K562 (cell line): ENCODE measurements at regions not wholly inside any gene's neighbourhood (a gene's known extent, or its start where the extent isn't known, plus 50 kb on each side); places are given as distances from the start of the nearest gene placed in this dataset.

Experiments used
- CBFB ChIP-seq: sonication (generic); formaldehyde crosslinking; IDR thresholded peaks from 2 replicates; pipeline ENCODE4 v1.4.0; 2020; ENCODE audit warnings: mild to moderate bottlenecking, missing genetic modification reagents
- CHD4 ChIP-seq: fragments of 200-600 bp; sonication (generic); IDR thresholded peaks from 3 replicates; pipeline ENCODE4 v1.6.1; 2012; ENCODE audit warnings: low read depth, mild to moderate bottlenecking, mixed read lengths, low read length, inconsistent platforms; ENCODE audit not compliant: insufficient read depth, insufficient replicate concordance, poor library complexity, severe bottlenecking
- EP300 ChIP-seq: IDR thresholded peaks from 2 replicates; pipeline ENCODE4 v1.6.1; 2012; ENCODE audit warnings: low read length, improper control_type of control experiment
- GABPA ChIP-seq: fragments of 200-800 bp; sonication (Bioruptor generic); conservative IDR thresholded peaks from 2 replicates; pipeline ENCODE4 v1.6.1; 2016; ENCODE audit warnings: low read depth, missing genetic modification characterization, missing compliant biosample characterization
- NR3C1 ChIP-seq: sonication (generic); formaldehyde crosslinking; IDR thresholded peaks from 2 replicates; pipeline ENCODE4 v1.8.1; 2022; ENCODE audit warnings: missing genetic modification reagents
- PATZ1 ChIP-seq: fragments of 250-450 bp; sonication (Bioruptor Pico); IDR thresholded peaks from 2 replicates; pipeline ENCODE4 v1.5.0; 2020; ENCODE audit warnings: mild to moderate bottlenecking, borderline replicate concordance
- PHB2 ChIP-seq: fragments of 450-650 bp; IDR thresholded peaks from 2 replicates; pipeline ENCODE4 v1.6.1; 2017; ENCODE audit warnings: low read depth
- POLR2AphosphoS2 ChIP-seq: IDR thresholded peaks from 2 replicates; pipeline ENCODE4 v1.6.1; 2012; ENCODE audit warnings: low read length, improper control_type of control experiment
- RCOR1 ChIP-seq, 2 experiments: IDR thresholded peaks; 2 replicates each; pipeline ENCODE4 v1.6.1; 2012; ENCODE audit warnings: low read depth in 2 of 2, low read length in 2 of 2, borderline replicate concordance in 1 of 2, improper control_type of control experiment in 1 of 2
- SMARCE1 ChIP-seq: fragments of 450-650 bp; IDR thresholded peaks from 2 replicates; pipeline ENCODE4 v1.7.1; 2016; ENCODE audit warnings: mild to moderate bottlenecking
- ZBTB33 ChIP-seq: sonication (generic); formaldehyde crosslinking; IDR thresholded peaks from 2 replicates; pipeline ENCODE4 v1.8.1; 2023; ENCODE audit warnings: mild to moderate bottlenecking, missing genetic modification reagents

GRCh38 chr7:9960460-9960859, 1013.2 kb upstream of the PHF14 start:
- TF ChIP-seq PHB2 (no peak), GABPA (tag) (no peak), EP300 (no peak), NR3C1 (CRISPR knock-in tag) (no peak), ZBTB33 (CRISPR knock-in tag) (no peak), SMARCE1 (no peak), CBFB (CRISPR knock-in tag) (no peak), POLR2AphosphoS2 (no peak), RCOR1 (IDR thresholded peaks at IDR 0.05; ENCODE audit: borderline replicate concordance in 1 of 2, low read depth in 2 of 2, low read length in 2 of 2) (no peak), CHD4 (no peak), PATZ1 (CRISPR knock-in tag) (no peak)
